Sigmoid colon (tissue), 4 donors: ENCODE measurements at regions not wholly inside any gene's neighbourhood (a gene's known extent, or its start where the extent isn't known, plus 50 kb on each side); places are given as distances from the start of the nearest gene placed in this dataset.

Experiments
- CTCF ChIP-seq, 4 experiments: fragments of 450-650 bp in 3 of 4; fragments of 200-600 bp in 1 of 4; IDR thresholded peaks; one replicate each; pipeline ENCODE4 v1.5.1; 2016 to 2019; ENCODE audit warnings: antibody characterized with exemption in 4 of 4, mild to moderate bottlenecking in 3 of 4, moderate library complexity in 2 of 4
- EP300 ChIP-seq, 4 donors: sonication (generic); formaldehyde crosslinking; IDR thresholded peaks; one replicate each; pipeline ENCODE4 v1.6.1; 2017; ENCODE audit warnings: antibody characterized with exemption in 4 of 4
- POLR2A ChIP-seq, 2 donors: fragments of 450-650 bp; IDR thresholded peaks; one replicate each; pipeline ENCODE4 v1.6.1; 2016; ENCODE audit warnings: antibody characterized with exemption in 2 of 2, mild to moderate bottlenecking in 2 of 2, moderate library complexity in 2 of 2
- POLR2AphosphoS5 ChIP-seq, 4 donors: sonication (generic); formaldehyde crosslinking; IDR thresholded peaks; one replicate each; pipeline ENCODE4 v1.6.1; 2017; ENCODE audit warnings: antibody characterized with exemption in 4 of 4

DNA sequence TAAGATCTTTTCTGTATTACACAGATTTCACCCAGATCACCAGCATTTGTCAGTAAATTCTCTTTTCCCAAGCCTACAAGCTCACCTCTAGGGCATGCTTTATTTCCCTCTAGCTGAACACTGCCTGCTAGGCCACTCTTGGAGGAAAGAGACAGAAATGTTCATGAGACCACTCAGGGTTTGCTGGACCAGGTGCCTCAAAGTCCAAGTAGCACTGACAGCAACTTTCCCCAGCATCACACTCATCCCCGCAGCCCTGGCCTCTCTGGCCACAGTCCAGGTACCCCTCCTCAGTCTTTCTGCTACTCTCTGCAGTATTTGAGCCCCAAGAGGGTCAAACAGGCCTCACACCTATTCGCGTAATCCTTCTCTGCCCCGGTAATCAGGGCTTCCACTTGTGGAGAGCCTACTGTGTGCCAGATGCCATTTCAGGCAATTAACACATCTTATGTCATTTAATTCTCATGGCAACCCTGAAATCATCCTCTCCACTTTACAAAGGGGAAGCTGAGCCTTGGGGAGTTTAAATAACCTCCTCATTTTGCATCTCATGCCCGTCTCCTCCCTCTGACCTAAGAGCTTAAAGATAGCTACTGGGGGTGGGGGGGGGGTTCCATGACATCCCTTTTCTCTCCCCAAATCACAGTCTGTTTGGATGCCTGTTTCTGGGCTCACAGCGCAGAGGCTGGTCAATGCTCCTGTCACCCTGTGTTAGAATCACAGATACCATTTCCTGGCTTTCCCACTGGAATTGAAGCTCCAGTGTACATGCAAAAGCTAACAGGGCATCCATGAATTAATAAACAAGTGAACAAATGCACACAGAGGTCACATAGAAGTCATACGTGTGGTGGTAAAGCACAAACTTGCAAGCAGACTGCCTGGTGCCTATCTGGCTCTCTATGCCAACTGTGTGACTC, 88.5 kb downstream of the PRLHR start:
- TF ChIP-seq CTCF (IDR thresholded peaks at IDR 0.05) (no peak), POLR2AphosphoS5 (IDR thresholded peaks at IDR 0.05) (no peak), POLR2A (IDR thresholded peaks at IDR 0.05) (no peak), EP300 (IDR thresholded peaks at IDR 0.05) (no peak)
